Fibroblast of skin of abdomen (primary cell): ENCODE measurements at regions not wholly inside any gene's neighbourhood (a gene's known extent, or its start where the extent isn't known, plus 50 kb on each side); places are given as distances from the start of the nearest gene placed in this dataset.
"Not testable (repeated sequence)": the region's sequence is repeated elsewhere in the genome, so short reads cannot be mapped to it uniquely, and the experiment has no call there.

Source experiments
- DNase-seq: peaks from one replicate; pipeline ENCODE4 v3.0.0-alpha.2; 2013

DNA sequence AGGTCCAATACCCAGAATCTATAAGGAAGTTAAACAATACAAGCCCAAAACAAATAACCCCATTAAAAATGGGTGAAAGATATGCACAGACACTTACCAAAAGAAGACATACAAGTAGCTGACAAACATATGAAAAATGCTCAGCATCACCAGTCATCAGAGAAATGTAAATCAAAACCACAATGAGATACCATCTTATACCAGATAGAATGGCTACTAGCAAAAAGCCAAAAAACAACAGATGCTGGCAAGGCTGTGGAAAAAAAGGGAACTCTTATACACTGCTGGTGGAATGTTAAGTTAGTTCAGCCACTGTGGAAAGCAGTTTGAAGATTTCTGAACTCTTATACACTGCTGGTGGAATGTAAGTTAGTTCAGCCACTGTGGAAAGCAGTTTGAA lies 331.1 kb downstream of the KIF20B start:
- peak; percentile 28 for DNase-seq

DNA sequence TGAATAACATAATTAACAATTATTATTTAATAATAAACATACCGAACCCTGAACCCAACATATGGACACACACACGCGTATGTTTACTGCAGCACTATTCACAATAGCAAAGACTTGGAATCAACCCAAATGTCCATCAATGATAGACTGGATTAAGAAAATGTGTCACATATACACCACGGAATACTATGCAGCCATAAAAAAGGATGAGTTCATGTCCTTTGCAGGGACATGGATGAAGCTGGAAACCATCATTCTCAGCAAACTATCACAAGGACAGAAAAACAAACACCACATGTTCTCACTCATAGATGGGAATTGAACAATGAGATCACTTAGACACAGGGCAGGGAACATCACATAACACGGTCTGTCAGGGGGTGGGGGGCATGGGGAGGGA lies 333.5 kb downstream of the KIF20B start:
- DNase-seq: not testable (repeated sequence)

DNA sequence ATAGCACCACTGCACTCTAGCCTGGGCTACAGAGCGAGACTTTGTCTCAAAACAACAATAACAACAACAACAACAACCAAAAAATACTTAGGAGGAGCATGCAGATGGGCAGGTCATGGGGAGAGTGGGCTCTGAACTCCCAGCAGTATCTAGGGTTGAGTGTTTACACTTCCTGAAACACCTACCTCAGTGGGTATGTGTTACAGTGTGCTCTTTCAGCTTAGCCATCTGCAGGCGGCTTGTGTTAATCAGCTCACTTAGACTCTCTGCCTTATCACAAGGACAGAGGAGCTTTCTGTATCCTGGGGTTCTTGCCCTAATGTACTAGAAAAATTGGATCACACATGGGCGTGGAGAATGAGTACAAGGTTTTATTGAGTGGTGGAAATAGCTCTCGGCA lies 340.2 kb downstream of the KIF20B start:
- DNase-seq: no peak

DNA sequence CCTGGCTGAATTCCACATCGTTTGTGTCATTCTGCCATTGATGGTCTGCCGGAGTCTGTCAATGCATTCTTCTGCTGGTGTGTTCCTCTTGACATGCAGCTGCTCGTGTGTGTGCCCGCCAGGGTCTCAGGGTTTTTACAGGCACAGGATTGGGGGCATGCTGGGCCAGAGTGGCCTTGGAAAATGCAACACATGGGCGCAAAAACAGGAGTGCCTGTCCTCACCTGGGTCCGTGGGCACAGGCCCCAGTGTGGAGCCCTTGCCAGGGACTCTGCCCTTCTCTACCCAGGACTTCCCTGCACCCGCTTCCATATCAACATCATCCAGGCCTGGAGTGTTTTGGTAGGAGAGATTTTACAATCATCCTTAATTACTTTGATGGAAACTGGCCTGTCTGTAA lies 340.7 kb downstream of the KIF20B start:
- DNase-seq: no peak

DNA sequence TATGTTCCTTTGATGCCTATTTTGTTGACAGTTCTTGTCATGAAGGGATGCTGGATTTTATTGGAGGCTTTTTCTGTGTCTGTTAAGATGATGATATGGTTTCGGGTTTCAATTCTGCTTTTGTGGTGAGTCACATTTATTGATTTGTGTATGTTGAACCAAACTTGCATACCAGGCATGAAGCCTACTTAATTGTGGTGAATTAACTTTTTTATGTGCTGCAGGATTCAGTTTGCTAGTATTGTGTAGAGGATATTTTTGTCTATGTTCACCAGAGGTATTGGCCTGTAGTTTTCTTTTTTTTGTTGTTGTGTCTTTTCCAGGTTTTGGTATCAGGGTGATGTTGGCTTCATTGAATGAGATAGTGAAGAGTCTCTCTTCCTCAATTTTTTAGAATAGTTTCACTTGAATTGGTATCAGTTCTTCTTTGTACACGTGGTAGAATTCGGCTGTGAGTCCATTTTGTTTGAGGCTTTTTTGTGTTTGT lies 345.9 kb downstream of the KIF20B start:
- DNase-seq: peak; percentile 36

DNA sequence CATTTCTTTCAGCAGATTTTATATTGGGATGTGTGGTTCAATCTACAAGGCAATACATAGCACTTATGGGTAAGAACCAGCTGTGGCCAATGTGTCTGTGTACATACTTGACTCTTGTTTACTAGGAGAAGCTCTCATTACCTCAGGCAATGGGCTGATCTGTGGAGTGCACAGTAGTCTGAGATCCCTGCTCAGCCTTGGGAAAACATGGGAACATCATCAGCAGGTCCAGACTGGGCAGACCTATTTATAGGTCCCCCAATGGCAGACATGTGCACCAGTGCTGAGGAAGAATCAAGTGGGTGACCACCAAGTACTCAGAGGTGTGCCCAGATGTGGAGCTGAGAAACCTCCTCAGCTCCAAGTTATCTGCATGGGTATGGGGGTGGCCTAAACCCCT lies 349.7 kb downstream of the KIF20B start:
- DNase-seq: no peak

DNA sequence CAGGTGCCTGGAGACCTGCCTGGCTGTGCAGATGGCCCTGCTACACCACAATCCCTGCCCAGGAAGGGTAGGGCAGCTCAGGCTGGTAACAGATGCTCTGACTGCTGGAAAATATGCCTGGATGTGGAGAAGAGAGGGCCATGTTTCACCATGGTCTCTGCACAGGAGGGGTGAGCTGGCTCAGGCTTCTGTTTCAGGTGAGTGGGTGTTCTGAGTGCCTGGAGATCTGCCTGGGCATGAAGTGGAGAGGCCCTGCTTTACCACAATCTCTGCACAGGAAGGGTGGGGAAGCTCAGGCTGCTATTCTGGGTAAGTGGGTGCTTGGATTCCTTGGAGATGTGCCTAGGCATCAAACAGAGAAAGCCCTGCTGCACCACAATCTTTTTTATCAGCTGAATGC lies 350.1 kb downstream of the KIF20B start:
- no peak for DNase-seq

DNA sequence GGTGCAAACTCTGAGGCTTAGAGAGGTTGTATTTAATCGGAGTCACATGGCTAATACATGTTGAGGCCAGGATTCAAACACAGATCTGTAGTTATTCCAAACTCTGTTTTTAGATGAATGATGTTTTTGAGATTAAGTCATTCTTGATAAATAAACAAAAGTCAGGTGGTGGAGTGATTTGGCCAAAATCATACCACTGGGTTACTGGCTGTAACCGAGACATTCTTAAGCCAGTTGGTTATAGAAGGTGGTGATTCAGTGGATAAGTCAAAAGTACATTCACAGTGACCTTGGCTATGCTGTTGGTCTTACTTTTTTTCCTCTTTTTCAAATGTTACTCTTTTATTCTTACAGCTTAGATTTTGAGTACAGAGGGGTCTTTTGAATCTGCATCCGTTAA lies 361.4 kb downstream of the KIF20B start:
- DNase-seq: no peak

DNA sequence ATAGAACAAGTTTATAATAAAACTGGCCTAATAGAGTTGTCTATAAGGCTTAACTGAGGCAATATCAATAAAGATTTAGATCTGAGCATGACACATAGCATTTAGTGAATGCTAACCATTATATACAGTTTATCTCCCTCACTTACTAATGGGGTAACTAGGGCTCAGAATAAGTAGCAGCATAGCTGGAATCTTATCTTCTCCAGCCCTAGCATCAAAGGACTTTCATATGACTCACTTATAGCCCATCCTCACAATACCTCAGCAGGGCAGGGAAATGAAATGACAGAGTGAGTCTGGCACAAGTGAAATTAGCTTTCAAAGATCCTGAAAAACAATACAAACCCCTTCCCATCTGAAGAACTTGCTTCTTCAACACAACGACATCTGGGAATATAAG lies 362.9 kb downstream of the KIF20B start:
- no peak for DNase-seq

DNA sequence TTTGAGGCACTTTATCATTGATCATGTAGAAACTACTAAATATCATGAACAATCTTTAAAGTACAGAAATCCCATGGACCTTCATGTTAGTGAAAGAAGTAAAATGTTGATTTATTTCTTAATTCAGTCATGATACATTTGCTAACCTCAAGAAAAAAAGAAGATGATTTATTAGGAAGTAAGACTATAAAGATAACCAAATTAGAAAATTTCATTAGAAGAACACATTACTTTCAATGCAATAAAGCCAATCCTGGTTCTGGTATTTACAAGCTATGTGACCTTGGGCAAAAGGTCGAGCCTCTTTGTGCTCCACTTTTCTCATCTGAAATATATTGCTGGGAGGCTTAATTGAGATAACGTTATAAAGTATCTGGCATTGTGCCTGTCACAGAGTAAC lies 365.0 kb downstream of the KIF20B start:
- DNase-seq: no peak

DNA sequence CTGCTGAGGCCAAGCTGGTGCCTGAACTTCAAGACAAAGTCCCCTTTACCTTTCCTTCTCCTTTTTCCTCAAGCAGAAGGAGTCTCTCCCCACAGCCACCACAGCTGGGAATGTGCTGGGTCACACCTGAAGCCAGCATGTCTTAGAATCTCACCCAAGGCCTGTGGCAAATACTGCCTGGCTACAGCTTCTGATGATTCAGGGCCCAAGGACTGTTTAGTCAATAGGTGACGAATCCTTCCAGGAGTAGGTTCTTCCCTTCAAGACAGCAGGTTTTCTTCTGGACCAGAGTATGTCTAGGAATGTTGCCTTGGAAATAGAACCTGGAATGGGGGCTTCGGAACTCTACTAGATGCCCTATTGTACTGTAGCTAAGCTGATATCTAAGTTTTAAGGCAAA lies 374.6 kb downstream of the KIF20B start:
- no peak for DNase-seq

DNA sequence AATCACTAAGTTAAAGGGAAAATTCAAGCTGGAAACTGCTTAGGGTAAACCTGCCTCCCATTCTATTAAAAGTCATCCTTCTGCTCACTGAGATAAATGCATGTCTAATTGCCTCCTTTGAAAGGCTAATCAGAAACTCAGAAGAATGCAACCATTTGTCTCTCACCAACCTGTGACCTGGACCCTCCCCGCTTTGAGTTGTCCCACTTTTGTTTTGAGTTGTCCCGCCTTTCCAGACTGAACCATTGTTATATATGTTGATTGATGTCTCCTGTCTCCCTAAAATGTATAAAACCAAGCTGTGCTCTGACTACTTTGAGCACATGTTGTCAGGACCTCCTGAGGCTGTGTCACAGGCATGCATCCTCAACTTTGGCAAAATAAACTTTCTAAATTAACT lies 378.4 kb downstream of the KIF20B start:
- DNase-seq: no peak

DNA sequence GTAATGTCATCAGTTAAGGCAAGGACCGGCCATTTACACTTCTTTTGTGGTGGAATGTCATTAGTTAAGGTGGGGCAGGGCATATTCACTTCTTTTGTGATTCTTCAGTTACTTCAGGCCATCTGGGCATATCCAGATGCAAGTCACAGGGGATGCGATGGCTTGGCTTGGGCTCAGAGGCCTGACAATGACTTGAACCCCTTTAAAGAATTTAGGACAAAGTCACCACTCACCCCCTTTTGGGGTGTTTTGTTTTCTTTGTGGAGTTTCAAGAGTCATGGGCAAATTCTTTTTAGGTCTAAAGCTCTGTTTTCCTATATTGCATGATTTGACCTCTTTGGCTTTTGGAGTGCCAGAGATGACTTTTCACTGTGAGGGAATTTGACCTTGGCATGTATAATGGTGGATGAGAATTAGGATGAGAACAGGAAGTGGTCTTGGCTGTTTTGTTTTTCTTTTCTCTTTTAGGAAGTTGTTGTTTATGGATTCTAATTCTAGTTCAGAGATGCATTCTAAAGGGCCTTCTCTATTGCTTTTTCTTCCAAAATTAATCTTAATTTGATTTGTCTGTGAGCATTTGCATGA lies 385.3 kb downstream of the KIF20B start:
- DNase-seq: not testable (repeated sequence)

DNA sequence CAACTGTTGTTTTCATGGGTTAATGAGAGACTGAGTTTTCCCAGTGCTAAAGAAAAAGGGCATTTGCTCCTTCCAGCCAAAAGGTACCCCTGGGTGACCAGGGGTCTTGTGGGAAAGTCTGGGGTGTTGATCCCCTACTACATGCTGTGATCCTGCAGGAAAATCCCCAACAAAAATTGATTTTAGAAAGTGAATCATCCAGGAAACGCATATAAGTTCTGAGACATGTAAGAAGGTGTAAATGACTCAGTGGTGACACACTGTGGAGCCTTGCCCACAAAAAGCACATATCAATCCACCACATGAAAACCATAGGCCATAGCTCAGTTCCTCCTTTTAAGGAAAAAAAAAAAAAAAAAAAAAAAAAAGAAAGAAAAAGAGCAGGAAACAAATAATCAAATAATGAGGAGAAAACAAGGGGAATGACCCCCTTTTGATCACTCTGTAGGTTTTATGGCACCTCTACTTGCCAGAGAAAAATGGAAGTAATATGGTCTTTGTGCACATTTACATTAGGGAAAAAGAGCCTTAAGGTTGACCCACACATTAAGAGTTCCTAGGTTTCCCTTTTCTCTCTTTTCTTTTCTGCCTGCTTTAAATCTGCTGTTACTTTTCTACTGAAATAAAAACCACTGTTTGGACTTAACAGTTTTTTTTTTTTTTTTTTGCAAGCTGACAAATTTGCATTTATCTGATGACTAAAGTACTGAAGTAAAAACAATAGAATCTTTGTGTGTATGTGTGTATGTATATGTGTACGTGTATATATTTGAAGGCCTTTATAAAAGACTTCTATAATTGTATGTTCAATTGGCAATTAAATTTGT lies 386.0 kb downstream of the KIF20B start:
- DNase-seq: peak; percentile 88

DNA sequence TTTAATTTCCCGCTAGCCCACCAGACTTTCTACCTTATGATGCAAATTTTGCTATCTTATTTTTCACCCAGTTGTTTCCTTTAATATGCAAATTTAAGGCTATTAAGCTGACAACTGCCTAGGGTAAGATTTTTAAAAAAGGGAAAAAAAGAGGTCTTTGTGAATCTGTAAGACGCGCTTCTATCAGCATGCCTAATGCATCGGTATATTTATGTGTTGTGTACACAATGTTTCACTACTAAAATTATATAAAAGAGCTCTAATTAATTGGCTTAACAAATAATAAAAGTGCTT lies 386.6 kb downstream of the KIF20B start:
- DNase-seq: no peak

DNA sequence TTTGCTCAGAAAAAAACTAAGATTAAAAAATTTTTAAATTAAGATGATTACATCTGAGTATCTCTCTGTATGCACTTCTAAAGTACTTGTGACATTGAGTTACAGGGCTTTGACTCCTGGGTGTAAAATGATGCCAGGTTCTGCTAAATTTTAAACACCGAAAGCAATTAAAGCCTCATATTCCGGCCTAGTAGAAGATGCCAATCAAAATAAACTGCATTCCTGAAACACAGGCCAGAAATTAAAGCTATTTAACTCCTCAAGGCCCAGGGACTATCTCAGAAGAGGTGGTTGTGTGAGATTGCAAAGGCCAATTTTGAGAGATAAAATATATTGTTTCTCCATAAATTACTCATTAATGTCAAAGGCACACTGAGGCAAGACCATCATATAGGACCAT lies 388.3 kb downstream of the KIF20B start:
- DNase-seq: no peak

DNA sequence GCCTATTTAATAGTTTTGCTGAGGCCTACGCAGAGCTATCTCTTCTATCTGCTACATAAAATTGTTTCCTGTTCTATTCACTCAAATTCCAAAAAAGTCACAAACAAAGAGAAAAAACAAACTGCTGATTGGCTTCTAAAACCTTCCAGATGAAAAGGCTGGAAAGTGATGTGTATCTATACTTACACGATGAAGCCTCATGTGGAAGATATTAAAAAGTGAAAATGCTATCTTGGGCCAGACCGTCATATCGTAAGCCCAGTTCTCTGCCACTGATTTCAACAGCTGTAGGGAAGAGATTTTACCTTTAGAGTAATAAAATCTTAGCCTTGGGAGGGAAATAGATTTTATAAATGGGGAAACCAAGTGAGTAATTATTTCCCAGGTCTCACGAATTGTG lies 394.8 kb downstream of the KIF20B start:
- no peak for DNase-seq

DNA sequence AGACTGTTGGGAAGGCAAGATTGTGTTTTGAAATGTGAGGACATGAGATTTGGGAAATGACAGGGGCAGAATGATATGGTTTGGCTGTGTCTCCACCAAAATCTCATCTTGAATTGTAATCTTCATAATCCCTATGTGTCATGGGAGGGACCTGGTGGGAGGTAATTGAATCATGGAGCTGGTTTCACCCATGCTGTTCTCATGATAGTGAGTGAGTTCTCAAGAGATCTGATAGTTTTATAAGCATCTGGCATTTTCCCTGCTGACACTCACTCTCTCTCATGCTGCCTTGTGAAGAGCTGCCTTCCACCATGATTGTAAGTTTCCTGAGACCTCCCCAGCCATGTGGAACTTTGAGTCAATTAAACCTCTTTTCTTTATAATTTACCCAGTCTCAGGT lies 406.2 kb downstream of the KIF20B start:
- DNase-seq: not testable (repeated sequence)

DNA sequence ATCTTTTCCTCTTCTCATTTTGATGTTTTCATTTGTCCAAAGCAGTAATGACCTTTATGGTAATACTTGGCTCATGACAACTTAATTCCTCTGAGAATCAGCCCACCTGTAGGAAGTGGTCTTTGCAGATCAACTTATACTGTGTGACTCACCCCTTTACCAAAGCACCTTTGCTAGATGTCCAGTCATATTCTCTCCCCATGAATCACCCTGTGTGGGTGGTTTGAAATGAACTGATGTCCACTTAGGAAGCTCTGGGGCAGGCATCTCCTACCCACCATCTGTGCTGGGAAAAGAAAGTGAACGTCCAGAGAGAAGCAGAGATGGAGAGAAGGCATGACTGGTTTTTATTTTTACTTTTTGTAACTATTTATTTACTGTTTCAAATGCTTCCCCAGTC lies 410.3 kb downstream of the KIF20B start:
- DNase-seq: peak; percentile 25

DNA sequence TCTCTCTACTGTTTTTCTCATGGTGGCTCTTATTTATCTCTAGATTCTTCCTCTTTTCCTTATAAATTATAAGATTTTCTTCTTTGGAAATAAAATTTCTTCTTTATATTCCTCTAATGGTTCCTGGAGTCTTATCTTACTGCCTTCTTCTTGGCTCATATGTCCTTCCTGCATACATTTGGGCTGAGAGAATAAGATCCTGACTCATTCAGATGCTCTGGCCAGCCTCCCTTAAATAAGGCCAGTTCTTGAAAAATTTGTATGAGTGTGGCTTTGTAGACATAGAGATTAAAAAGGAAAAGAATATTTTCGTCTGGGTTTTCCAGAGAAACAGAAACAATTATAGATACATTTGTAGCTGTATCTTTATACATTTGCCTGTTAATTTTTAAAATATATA lies 411.3 kb downstream of the KIF20B start:
- peak; percentile 44 for DNase-seq

DNA sequence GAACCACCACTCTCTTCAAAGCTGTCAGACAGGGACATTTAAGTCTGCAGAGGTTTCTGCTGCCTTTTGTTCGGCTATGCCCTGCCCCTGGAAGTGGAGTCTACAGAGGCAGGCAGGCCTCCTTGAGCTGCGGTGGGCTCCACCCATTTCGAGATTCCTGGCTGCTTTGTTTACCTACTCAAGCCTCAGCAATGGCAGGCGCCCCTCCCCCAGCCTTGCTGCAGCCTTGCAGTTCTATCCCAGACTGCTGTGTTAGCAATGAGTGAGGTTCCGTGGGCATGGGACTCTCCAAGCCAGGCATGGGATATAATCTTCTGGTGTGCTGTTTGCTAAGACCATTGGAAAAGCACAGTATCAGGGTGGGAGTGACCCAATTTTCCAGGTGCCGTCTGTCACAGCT lies 417.2 kb downstream of the KIF20B start:
- not testable (repeated sequence) for DNase-seq

DNA sequence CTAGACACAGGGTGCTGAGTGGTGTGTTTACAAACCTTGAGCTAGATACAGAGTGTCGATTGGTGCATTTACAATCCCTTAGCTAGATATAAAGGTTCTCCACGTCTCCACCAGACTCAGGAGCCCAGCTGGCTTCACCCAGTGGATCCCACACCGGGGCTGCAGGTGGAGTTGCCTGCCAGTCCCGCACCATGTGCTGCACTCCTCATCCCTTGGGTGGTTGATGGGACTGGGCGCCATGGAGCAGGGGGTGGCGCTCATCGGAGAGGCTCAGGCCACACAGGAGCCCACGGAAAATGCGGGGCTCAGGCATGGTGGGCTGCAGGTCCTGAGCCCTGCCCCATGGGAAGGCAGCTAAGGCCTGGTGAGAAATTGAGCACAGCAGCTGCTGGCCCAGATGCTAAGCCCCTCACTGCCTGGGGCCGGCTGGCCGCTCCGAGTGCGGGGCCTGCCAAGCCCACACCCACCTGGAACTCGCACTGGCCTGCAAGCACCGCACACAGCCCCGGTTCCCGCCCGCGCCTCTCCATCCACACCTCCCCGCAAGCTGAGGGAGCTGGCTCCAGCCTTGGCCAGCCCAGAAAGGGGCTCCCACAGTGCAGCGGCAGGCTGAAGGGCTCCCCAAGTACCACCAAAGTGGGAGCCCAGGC lies 418.4 kb downstream of the KIF20B start:
- not testable (repeated sequence) for DNase-seq

DNA sequence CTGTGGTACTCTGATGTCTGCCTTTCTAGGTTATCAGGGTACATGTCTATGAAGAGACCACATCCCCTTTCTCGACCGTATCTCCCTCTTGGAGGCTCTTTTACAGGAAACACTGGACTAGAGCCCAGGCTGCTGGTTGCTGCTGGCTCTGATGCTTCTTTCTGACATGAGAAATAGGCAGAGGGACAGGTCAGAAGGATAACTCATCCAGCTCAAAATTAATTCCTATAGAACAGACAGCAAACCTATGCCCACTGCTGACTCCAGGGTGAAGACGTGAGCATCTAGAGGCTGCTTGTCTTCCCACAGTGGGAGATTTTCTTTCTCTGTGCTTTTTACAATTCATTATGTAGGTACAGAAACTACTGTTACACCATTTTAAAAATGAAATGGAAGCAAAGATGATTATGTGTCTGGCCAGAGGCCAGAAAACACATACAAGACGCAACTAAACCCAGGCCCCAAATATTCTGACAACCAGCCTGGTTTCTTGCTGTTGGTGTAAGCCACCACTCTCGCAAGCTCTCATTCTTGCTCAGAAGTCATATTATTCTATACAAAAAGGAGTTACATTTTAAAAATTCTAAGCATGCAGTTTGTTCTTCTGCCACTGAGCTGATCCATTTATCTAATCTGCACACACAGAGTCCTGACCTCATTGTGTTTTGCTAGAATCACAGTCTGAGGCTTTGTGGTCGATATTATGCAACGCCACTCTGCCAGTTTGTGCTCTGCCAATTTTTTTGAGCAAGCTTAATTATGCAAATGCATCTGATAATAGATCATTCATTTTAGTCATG lies 424.3 kb downstream of the KIF20B start:
- peak; percentile 81 for DNase-seq
